SJSA1 (cell line): ENCODE measurements at regions not wholly inside any gene's neighbourhood (a gene's known extent, or its start where the extent isn't known, plus 50 kb on each side); places are given as distances from the start of the nearest gene placed in this dataset.
A peak's percentile ranks its signal among the peaks of the same experiment; 100 is the strongest.

Experiments used
- DNase-seq, 2 experiments: peaks; one replicate each; pipeline ENCODE4 v3.0.0-alpha.2; 2015 to 2020; ENCODE audit warnings: low spot score in 2 of 2, low read depth in 1 of 2
- H3K27ac ChIP-seq: fragments of 250-450 bp; sonication (Bioruptor Pico); 2 replicates; pipeline ENCODE4 v1.5.1; 2020; ENCODE audit warnings: mild to moderate bottlenecking, moderate library complexity
- H3K27me3 ChIP-seq: fragments of 250-450 bp; sonication (Bioruptor Pico); replicated peaks from 2 replicates; pipeline ENCODE4 v1.5.1; 2020; ENCODE audit warnings: mild to moderate bottlenecking, moderate library complexity
- H3K36me3 ChIP-seq: fragments of 250-450 bp; sonication (Bioruptor Pico); 2 replicates; pipeline ENCODE4 v1.5.1; 2020; ENCODE audit warnings: mild to moderate bottlenecking
- H3K4me1 ChIP-seq: fragments of 250-450 bp; sonication (Bioruptor Pico); replicated peaks from 2 replicates; pipeline ENCODE4 v1.6.1; 2021; ENCODE audit warnings: mild to moderate bottlenecking
- H3K4me3 ChIP-seq: fragments of 250-450 bp; sonication (Bioruptor Pico); 2 replicates; pipeline ENCODE4 v1.5.1; 2020; ENCODE audit warnings: mild to moderate bottlenecking
- H3K9me3 ChIP-seq: fragments of 250-450 bp; sonication (Bioruptor Pico); replicated peaks from 2 replicates; pipeline ENCODE4 v1.5.1; 2020; ENCODE audit warnings: mild to moderate bottlenecking

DNA sequence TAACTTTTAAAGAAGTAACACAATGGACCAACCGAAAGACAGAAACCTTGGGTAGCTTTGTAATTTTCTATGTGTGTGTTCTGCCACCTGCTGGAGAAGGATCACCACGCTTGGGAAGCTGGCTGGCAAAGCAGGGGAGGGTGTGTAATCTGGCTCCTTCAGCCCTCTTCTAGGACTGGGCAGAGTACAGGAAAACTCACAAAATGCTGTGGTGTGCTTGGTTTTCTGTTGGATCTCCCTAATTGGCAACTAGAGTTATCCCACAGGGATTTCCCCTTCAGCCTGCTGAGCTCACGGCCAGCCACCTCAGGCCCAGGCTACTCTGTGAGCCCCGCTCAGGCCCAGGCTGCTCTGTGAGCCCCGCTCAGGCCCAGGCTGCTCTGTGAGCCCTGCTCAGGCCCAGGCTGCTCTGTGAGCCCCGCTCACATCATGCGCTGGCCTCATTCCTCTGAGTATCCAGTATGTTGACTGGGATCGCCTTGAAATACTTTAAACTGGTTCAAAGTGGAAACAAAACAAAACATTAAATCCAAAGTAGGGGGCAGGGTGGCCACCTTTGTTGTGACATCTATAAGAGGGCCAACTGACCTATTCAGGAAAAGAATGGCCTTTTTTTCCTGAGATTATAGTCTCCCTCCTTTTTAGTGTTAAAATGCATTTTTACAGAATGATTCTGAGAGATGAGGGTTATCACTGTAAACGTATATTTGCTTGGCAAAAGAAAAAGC lies 52.0 kb upstream of the RNU6-8 start:
- Histone ChIP-seq H3K27ac (no peak overlapping the region), H3K27me3 (no peaks in the 10 kb centered on the region), H3K4me1 (peaks cover 12% of the 10 kb centered on the region; the same call in 1 of the 2 replicates), H3K9me3 (no peaks in the 10 kb centered on the region; the same call in 1 of the 2 replicates), H3K36me3 (no peaks in the 10 kb centered on the region), H3K4me3 (no peak overlapping the region)
- DNase-seq, result peak; percentile 50 to 55

DNA sequence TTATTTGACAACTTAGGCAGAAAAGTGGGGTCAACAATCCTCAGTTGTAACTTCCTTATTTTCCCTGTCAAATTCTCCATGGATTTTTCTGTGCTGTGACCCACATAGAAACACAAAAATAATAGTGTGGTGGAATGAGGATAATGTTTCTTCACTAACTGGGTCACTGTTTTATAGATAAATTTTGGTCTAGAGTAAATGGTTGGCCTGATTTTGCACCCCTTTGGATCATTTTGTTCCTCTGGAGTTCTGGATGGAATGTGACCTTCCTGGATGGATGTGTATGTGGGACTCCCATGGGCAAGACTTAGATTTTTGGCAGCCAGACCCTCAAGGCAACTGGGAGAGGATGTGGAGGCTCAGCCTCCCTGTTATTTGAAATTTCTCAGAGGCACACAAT lies 52.7 kb upstream of the RNU6-8 start:
- no peak overlapping the region for H3K27ac ChIP-seq
- no peaks in the 10 kb centered on the region for H3K36me3 ChIP-seq
- H3K4me3 ChIP-seq, result no peak overlapping the region
- H3K27me3 ChIP-seq, result no peaks in the 10 kb centered on the region
- H3K9me3 ChIP-seq, result no peaks in the 10 kb centered on the region; the same call in 1 of the 2 replicates
- peaks cover 12% of the 10 kb centered on the region; the same call in 1 of the 2 replicates for H3K4me1 ChIP-seq
- DNase-seq, result no peak

DNA sequence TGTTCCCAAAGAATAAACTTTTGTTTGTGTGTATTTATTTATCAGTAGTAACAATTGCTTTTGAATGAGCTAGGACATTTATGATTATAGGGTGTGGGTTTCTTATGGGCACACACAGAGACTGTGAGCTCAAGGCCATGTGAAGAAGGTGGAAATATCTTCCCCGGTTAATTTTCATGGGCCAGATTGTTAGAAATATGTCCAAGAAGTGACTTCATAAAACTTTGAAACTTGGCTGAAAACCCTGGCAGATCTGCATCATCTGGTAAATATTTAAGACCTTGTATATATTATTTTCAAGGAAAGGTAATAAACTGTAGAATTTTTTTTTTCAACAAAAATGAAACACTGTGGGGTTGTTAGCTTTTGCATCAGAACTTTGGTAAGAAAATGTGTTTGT lies 53.5 kb upstream of the RNU6-8 start:
- H3K4me3 ChIP-seq, result no peak overlapping the region
- H3K27me3 ChIP-seq, result no peaks in the 10 kb centered on the region
- no peak overlapping the region for H3K27ac ChIP-seq
- peaks cover 12% of the 10 kb centered on the region; the same call in 1 of the 2 replicates for H3K4me1 ChIP-seq
- no peaks in the 10 kb centered on the region; the same call in 1 of the 2 replicates for H3K9me3 ChIP-seq
- H3K36me3 ChIP-seq, result no peaks in the 10 kb centered on the region
- DNase-seq, result no peak

DNA sequence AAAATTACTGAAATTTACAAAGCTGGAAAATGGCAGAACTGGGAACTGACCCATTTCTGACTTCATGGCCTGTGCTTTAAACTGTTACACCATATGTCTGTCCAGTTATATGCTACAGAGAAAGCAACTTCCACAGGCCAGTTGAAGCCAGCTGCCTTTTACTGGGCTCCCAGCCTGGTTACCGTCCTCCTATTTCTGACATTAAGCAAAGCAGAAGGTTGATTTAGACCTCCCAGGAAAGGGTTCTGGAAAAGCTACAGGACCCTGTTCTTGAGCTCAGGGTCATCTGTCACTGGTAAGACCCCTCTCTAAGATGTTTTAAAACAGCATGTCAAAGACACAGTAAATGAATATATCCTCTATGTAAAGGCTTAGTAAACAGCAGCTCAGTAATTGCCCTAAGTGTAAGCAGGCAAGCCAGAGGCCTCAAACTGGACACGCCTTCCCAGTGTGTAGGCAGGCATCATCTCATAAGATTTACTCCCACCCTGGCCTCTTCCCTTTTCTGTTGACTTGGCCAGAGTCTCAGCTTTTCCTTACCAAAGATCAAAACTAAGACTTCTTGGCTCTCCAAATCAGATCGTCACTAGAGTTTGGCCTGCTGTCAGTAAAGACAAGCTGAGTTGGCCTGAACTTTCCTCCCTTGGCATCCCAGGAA lies 55.4 kb upstream of the RNU6-8 start:
- no peaks in the 10 kb centered on the region; the same call in none of the 2 replicates for H3K9me3 ChIP-seq
- no peaks in the 10 kb centered on the region for H3K36me3 ChIP-seq
- DNase-seq, result no peak
- H3K4me3 ChIP-seq, result no peak overlapping the region
- H3K4me1 ChIP-seq, result peaks cover 9% of the 10 kb centered on the region; the same call in 1 of the 2 replicates
- no peak overlapping the region for H3K27ac ChIP-seq
- no peaks in the 10 kb centered on the region for H3K27me3 ChIP-seq

DNA sequence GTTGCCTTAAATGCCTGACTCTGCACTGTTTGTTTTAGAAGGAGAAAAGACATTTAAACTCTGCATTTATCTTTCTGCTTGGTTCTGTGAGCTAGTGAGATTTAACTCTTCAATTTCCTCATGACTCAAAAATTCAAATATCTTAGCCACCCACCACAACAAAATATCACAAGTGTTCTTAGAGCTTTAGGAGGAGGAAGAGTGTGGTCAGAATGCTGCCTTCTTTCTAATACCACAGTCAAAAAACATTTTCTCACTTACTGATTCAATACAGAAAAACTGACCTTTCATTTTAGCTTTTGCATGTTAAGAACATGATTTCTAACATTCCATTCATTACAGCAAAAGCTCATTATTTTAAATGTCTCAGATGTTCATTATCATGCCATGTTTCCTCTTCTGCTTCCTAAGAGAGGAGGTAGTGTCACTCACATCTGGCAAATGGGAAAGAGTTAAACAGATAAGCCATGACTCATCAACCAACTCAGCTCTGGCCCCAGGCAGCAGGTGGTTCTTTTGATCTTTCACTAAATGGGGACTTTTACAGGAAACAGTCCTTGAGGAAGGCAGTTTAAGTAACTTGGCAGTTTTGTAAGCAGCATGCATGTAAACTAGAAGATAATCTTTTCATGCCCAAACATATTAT lies 56.4 kb upstream of the RNU6-8 start:
- Histone ChIP-seq H3K27ac (no peak overlapping the region), H3K4me3 (no peak overlapping the region), H3K36me3 (no peaks in the 10 kb centered on the region), H3K27me3 (no peaks in the 10 kb centered on the region), H3K9me3 (no peaks in the 10 kb centered on the region; the same call in none of the 2 replicates), H3K4me1 (peaks cover 9% of the 10 kb centered on the region; the same call in 1 of the 2 replicates)
- DNase-seq, result no peak

DNA sequence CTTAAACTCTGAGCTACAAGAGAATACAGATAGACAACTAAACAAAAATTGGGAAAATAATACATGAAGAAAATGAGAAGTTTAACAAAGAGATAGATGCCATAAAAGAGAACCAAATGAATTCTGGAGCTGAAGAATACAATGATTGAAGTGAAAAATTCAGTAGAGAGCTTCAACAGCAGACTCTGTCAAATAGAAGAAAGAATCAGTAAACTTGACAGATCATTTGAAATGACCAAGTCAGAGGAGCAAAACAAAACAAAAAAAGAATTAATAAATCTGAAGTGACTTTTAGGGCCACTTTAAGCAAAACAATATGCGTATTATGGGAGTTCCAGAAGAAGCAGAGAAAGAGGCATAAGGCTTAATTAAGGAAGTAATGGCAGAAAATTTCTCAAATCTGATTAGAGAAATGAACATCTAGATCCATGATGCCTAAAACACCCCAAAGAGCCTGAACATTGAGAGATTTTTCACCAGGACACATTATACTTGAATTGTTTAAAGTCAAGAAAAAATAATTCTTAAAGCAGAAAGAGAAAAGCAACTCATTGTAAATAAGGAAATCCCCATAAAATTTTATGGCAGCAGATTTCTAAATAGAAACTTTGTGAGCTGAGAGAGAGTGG lies 61.0 kb upstream of the RNU6-8 start:
- Histone ChIP-seq H3K36me3 (no peaks in the 10 kb centered on the region), H3K4me3 (no peak overlapping the region), H3K27me3 (no peaks in the 10 kb centered on the region), H3K27ac (no peak overlapping the region), H3K4me1 (peaks cover 5% of the 10 kb centered on the region; the same call in 1 of the 2 replicates), H3K9me3 (no peaks in the 10 kb centered on the region; the same call in none of the 2 replicates)
- no peak for DNase-seq

DNA sequence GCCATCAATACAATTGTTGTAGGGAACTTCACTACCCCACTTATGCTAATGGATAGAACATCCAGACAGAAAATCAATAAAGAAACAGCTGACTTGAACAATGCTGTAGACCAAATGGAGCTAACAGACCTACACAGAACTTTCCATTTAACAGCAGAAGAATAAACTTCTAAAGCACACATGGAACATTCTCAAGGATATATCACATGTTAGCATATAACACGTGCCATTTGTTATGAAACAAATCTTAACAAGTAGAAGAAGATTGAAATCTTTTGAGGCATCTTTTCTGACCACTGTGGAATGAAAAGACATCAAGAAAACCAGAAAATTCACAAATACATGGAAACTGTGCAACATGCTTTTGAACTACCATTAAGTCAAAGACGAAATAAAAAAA lies 62.5 kb upstream of the RNU6-8 start:
- DNase-seq, result no peak
- H3K27ac ChIP-seq, result no peak overlapping the region
- no peaks in the 10 kb centered on the region for H3K36me3 ChIP-seq
- H3K4me3 ChIP-seq, result no peak overlapping the region
- no peaks in the 10 kb centered on the region; the same call in none of the 2 replicates for H3K9me3 ChIP-seq
- no peaks in the 10 kb centered on the region for H3K4me1 ChIP-seq
- H3K27me3 ChIP-seq, result no peaks in the 10 kb centered on the region

DNA sequence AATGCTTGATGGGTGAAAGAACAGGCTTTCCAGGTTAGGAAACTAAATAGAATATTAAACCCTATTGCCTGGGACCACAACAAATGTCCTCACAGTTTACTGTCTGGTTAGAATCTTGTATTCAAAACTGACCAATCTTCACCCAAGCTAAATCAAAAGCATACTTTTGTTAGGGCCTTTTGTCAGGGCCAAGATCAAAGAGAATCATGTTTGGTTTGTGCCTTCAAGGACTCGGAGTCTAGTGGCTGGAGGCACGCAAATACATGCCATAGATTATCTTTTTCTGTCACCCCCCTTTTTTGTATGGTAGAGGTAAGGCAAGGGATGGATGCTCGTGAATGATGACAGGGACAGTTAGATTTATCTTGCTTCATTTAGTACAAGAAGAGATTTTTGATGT lies 51.1 kb upstream of the AKAP6 start:
- Histone ChIP-seq H3K4me3 (no peak overlapping the region), H3K27ac (no peak overlapping the region), H3K4me1 (no peaks in the 10 kb centered on the region), H3K27me3 (no peaks in the 10 kb centered on the region), H3K36me3 (no peaks in the 10 kb centered on the region), H3K9me3 (no peaks in the 10 kb centered on the region)
- DNase-seq, result no peak
